Stomach (tissue), 4 donors: ENCODE measurements at regions not wholly inside any gene's neighbourhood (a gene's known extent, or its start where the extent isn't known, plus 50 kb on each side); places are given as distances from the start of the nearest gene placed in this dataset.
"Not testable (repeated sequence)": the region's sequence is repeated elsewhere in the genome, so short reads cannot be mapped to it uniquely, and the experiment has no call there.

Experiments used
- EP300 ChIP-seq: sonication (generic); formaldehyde crosslinking; IDR thresholded peaks from one replicate; pipeline ENCODE4 v1.6.1; 2017; ENCODE audit warnings: antibody characterized with exemption
- TF ChIP-seq, protein P1 (sequence below), 7 experiments: fragments of 450-650 bp in 4 of 7; fragments of 200-600 bp in 3 of 7; sonication (generic) in 3 of 7; IDR thresholded peaks; one replicate each; pipeline ENCODE4 v1.5.1; 2016 to 2019; ENCODE audit warnings: antibody characterized with exemption in 7 of 7, control low read depth in 2 of 7, mild to moderate bottlenecking in 1 of 7

DNA sequence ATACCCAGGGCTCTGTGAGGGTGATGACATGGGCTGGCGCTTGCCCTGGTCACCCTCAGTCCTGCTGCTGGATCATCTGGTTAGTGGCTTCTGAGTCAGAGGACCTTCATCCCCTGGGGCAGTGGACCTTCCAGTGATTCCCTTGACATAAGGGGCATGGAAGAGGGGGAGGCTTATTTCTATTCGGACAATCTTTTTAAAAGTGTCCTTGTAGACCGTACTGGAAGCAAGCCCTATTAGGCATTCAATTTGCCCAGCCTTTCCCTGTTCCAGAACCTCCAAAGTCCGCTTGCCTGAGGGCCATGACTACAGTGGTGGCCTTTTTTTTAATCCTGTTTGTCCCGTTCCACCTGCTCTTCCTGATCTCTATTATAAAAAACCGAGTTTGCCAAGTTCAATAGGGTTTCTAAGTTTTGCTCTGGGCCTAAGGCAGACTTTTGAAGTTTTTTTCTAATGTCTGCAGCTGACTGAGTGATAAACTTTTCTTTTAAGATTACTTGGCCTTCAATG, 569.8 kb upstream of the USP24 start:
- TF ChIP-seq, protein P1, sequence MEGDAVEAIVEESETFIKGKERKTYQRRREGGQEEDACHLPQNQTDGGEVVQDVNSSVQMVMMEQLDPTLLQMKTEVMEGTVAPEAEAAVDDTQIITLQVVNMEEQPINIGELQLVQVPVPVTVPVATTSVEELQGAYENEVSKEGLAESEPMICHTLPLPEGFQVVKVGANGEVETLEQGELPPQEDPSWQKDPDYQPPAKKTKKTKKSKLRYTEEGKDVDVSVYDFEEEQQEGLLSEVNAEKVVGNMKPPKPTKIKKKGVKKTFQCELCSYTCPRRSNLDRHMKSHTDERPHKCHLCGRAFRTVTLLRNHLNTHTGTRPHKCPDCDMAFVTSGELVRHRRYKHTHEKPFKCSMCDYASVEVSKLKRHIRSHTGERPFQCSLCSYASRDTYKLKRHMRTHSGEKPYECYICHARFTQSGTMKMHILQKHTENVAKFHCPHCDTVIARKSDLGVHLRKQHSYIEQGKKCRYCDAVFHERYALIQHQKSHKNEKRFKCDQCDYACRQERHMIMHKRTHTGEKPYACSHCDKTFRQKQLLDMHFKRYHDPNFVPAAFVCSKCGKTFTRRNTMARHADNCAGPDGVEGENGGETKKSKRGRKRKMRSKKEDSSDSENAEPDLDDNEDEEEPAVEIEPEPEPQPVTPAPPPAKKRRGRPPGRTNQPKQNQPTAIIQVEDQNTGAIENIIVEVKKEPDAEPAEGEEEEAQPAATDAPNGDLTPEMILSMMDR (IDR thresholded peaks at IDR 0.05), result not testable (repeated sequence)
- not testable (repeated sequence) for TF ChIP-seq EP300
